ENCODE measurements at regions not wholly inside any gene's neighbourhood (a gene's known extent, or its start where the extent isn't known, plus 50 kb on each side); places are given as distances from the start of the nearest gene placed in this dataset.

- no peak for TF ChIP-seq CTCF (conservative IDR thresholded peaks at IDR 0.05 in 1 of 2, IDR thresholded peaks at IDR 0.05 in 1 of 2; ENCODE audit: low read depth in 1 of 2, low read length in 2 of 2)
- no peak for TF ChIP-seq EZH2 (IDR thresholded peaks at IDR 0.05; ENCODE audit: low read length, missing control alignments)
These were observed 504.1 kb upstream of the CDIN1 start for GRCh38 chr15:36075333-36075732.
